DND-41 (cell line): ENCODE measurements at regions not wholly inside any gene's neighbourhood (a gene's known extent, or its start where the extent isn't known, plus 50 kb on each side); places are given as distances from the start of the nearest gene placed in this dataset.

Experiments
- ATAC-seq: fragments of 200-7000 bp; cut with Tn5 transposase; 3 replicates; pipeline ENCODE4 v1.9.1; 2021; ENCODE audit warnings: low read depth; ENCODE audit not compliant: insufficient read depth
- DNase-seq: peaks from one replicate; pipeline ENCODE4 v3.0.0-alpha.2; 2020
- H2AFZ ChIP-seq: 2 replicates; pipeline ENCODE4 v1.6.0; 2012; ENCODE audit warnings: low read depth, low read length
- H3K27ac ChIP-seq: 2 replicates; pipeline ENCODE4 v1.5.1; 2012; ENCODE audit warnings: low read length, inconsistent platforms
- H3K27me3 ChIP-seq: fragments of 200-600 bp; sonication (generic); 2 replicates; pipeline ENCODE4 v1.6.0; 2012; ENCODE audit warnings: low read length, mild to moderate bottlenecking, inconsistent platforms; ENCODE audit not compliant: insufficient read depth, poor library complexity
- H3K36me3 ChIP-seq: 2 replicates; pipeline ENCODE4 v1.5.1; 2012; ENCODE audit warnings: low read length, inconsistent platforms; ENCODE audit not compliant: insufficient read depth
- H3K4me1 ChIP-seq: 2 replicates; pipeline ENCODE4 v1.5.1; 2012; ENCODE audit warnings: mild to moderate bottlenecking, low read length; ENCODE audit not compliant: insufficient read depth
- H3K4me2 ChIP-seq: 2 replicates; pipeline ENCODE4 v1.6.0; 2012; ENCODE audit warnings: mild to moderate bottlenecking, moderate library complexity, low read length, inconsistent platforms; ENCODE audit not compliant: insufficient read depth
- H3K4me3 ChIP-seq, 2 experiments: fragments of 200-600 bp in 1 of 2; shearing (Covaris generic) in 1 of 2; 2 replicates each; pipeline ENCODE4 v1.5.1; 2012 to 2016; ENCODE audit warnings: inconsistent platforms in 2 of 2, low read length in 2 of 2, mild to moderate bottlenecking in 2 of 2, low read depth in 1 of 2, moderate library complexity in 1 of 2
- H3K79me2 ChIP-seq: 2 replicates; pipeline ENCODE4 v1.6.0; 2012; ENCODE audit warnings: low read length, inconsistent platforms; ENCODE audit not compliant: insufficient read depth
- H3K9ac ChIP-seq: 2 replicates; pipeline ENCODE4 v1.6.0; 2012; ENCODE audit warnings: low read depth, mild to moderate bottlenecking, inconsistent platforms, low read length, moderate library complexity
- H3K9me3 ChIP-seq: 2 replicates; pipeline ENCODE4 v1.5.1; 2012; ENCODE audit warnings: low read length, moderate library complexity, mild to moderate bottlenecking, inconsistent platforms; ENCODE audit not compliant: insufficient read depth, severe bottlenecking
- H4K20me1 ChIP-seq: 2 replicates; pipeline ENCODE4 v1.6.0; 2012; ENCODE audit warnings: low read length; ENCODE audit not compliant: insufficient read depth
- EZH2 ChIP-seq: IDR thresholded peaks from 3 replicates; pipeline ENCODE4 v1.6.1; 2012; ENCODE audit warnings: borderline replicate concordance, low read depth, mild to moderate bottlenecking, moderate library complexity, low read length, inconsistent platforms; ENCODE audit not compliant: severe bottlenecking
- TF ChIP-seq, protein P1 (sequence below): IDR thresholded peaks from 2 replicates; pipeline ENCODE4 v1.5.1; 2012; ENCODE audit warnings: borderline replicate concordance, low read length, moderate library complexity, mild to moderate bottlenecking; ENCODE audit not compliant: poor library complexity, severe bottlenecking; ENCODE audit errors: extremely low read depth

DNA sequence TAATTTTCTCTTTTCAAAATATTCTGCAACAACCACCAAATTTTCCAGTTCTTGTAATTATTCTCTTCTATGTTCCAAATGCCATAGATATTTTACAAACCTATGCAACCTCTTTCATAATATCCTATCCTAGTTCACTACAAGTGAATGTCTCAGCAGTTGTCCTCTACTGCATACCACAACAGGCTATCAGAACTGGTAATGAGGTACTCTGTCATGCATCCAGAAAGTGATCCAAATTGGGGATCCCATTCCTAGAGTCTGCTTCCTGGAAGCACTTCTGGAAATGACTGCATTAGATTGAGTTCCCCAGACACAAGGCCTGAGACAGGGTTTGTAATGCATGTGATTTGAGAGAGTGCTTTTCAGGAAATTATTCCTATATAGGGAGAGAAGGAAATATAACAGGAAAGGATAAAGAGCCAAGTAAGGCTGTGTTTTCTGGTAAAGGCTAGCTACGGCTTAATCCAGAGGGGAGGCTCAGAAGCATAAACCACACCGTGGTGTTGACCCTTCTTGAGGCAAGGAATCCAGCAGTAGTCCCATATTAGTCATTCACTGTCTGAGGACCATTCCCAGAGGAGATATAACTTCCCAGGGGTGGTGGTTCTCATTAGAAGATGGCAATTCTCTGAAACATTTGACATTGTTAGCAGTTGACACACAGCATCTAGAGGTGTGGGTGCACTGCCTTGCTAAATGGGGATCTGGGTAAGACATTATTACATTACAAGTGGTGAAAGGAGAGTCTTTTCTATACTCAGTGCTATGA, 80.3 kb upstream of the FST start:
- Histone ChIP-seq H3K9ac (no peak overlapping the region), H3K27me3 (no peaks in the 10 kb centered on the region), H3K4me1 (no peaks in the 10 kb centered on the region), H3K4me2 (no peak overlapping the region), H3K4me3 (no peak overlapping the region), H4K20me1 (no peaks in the 10 kb centered on the region), H3K9me3 (no peaks in the 10 kb centered on the region), H2AFZ (no peak overlapping the region), H3K27ac (no peak overlapping the region), H3K79me2 (no peaks in the 10 kb centered on the region), H3K36me3 (no peaks in the 10 kb centered on the region)
- ATAC-seq (no peak), DNase-seq (no peak)
- TF ChIP-seq EZH2: no peak
- TF ChIP-seq, protein P1, sequence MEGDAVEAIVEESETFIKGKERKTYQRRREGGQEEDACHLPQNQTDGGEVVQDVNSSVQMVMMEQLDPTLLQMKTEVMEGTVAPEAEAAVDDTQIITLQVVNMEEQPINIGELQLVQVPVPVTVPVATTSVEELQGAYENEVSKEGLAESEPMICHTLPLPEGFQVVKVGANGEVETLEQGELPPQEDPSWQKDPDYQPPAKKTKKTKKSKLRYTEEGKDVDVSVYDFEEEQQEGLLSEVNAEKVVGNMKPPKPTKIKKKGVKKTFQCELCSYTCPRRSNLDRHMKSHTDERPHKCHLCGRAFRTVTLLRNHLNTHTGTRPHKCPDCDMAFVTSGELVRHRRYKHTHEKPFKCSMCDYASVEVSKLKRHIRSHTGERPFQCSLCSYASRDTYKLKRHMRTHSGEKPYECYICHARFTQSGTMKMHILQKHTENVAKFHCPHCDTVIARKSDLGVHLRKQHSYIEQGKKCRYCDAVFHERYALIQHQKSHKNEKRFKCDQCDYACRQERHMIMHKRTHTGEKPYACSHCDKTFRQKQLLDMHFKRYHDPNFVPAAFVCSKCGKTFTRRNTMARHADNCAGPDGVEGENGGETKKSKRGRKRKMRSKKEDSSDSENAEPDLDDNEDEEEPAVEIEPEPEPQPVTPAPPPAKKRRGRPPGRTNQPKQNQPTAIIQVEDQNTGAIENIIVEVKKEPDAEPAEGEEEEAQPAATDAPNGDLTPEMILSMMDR: no peak

DNA sequence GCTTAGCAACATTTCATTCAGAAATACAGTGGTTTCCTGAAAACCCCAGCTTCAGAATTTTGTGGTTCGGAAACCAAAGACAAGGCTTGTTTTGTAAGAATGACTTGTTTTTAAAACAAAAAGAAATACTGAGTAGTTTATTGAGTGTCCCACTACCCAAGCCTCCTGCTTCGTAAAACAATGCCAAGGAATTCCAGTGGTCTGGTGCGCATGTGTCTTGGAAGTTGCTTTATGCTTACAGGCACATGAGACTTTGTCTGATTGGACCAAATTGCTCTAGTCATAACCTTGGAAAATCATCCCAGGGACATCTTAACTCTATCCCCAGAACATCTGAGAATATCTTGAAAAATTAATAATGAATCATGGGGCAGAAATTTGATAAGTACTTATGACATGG, 77.1 kb upstream of the FST start:
- TF ChIP-seq EZH2: no peak
- TF ChIP-seq, protein P1: no peak
- Histone ChIP-seq H3K27me3 (no peaks in the 10 kb centered on the region), H3K4me1 (no peaks in the 10 kb centered on the region), H3K79me2 (no peaks in the 10 kb centered on the region), H3K36me3 (no peaks in the 10 kb centered on the region), H3K27ac (no peak overlapping the region), H3K4me3 (no peak overlapping the region), H3K4me2 (no peak overlapping the region), H3K9me3 (no peaks in the 10 kb centered on the region), H2AFZ (no peak overlapping the region), H3K9ac (no peak overlapping the region), H4K20me1 (no peaks in the 10 kb centered on the region)
- DNase-seq: no peak
- ATAC-seq: no peak

DNA sequence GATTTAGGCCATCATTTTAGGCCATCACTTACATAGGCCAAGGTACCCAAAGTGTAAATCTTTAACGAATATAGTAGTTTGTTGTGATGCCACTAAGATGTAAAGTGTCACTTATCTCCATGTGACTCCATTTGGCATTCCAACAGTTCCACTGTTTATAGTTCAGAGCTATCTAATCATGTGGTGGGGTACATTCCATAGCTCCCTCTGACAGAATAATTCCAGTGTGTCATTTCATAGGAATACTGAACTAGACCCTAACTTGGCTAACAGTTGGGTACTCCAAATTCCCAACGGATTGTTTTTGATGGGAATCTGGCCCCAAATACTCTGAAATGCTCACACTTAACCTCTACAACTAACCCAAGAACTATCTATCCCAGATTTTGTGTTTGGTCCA, 76.7 kb upstream of the FST start:
- no peaks in the 10 kb centered on the region for H3K79me2 ChIP-seq
- no peaks in the 10 kb centered on the region for H3K36me3 ChIP-seq
- H3K4me3 ChIP-seq: no peak overlapping the region
- no peak overlapping the region for H3K27ac ChIP-seq
- no peak overlapping the region for H2AFZ ChIP-seq
- H3K9me3 ChIP-seq: no peaks in the 10 kb centered on the region
- TF ChIP-seq, protein P1: no peak
- H3K4me1 ChIP-seq: no peaks in the 10 kb centered on the region
- H4K20me1 ChIP-seq: no peaks in the 10 kb centered on the region
- ATAC-seq: no peak
- DNase-seq: no peak
- H3K27me3 ChIP-seq: no peaks in the 10 kb centered on the region
- no peak overlapping the region for H3K9ac ChIP-seq
- no peak overlapping the region for H3K4me2 ChIP-seq

DNA sequence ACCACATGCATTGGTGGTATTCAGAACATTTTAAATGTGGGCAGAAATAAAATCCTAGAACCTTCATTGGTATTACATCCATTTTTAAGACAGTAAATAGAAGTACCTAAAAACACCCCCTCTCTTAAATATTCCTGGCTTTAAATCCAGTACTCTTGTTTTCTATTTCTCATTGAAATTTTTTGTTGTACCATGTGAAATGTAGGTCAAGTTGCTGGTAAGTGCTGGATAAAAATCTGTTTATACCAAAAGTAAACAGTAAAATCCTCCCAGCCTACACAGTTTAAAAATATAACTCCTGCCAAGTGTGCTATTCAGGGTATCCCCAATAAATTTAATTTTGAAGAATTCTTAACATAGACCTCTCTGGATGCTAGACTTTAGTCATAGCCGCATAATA, 75.0 kb upstream of the FST start:
- Histone ChIP-seq H2AFZ (no peak overlapping the region), H3K4me2 (no peak overlapping the region), H3K9me3 (no peaks in the 10 kb centered on the region), H3K36me3 (no peaks in the 10 kb centered on the region), H3K79me2 (no peaks in the 10 kb centered on the region), H3K27ac (no peak overlapping the region), H3K9ac (no peak overlapping the region), H3K27me3 (no peaks in the 10 kb centered on the region), H3K4me3 (no peak overlapping the region), H3K4me1 (no peaks in the 10 kb centered on the region), H4K20me1 (no peaks in the 10 kb centered on the region)
- DNase-seq (no peak), ATAC-seq (no peak)
- no peak for TF ChIP-seq EZH2
